Peyer's patch (tissue), 4 donors: ENCODE measurements at regions not wholly inside any gene's neighbourhood (a gene's known extent, or its start where the extent isn't known, plus 50 kb on each side); places are given as distances from the start of the nearest gene placed in this dataset.
"Not testable (repeated sequence)": the region's sequence is repeated elsewhere in the genome, so short reads cannot be mapped to it uniquely, and the experiment has no call there.

ENCODE experiments used
- DNase-seq, 3 donors: peaks; one replicate each; pipeline ENCODE4 v3.0.0-alpha.2; 2017 to 2019
- H3K27ac ChIP-seq, 4 donors: fragments of 200-600 bp; sonication (generic); one replicate each; pipeline ENCODE4 v1.5.1; 2016 to 2019
- H3K27me3 ChIP-seq, 2 donors: fragments of 200-600 bp; sonication (generic); one replicate each; pipeline ENCODE4 v1.5.1; 2019
- H3K36me3 ChIP-seq, 3 donors: fragments of 200-600 bp; sonication (generic); one replicate each; pipeline ENCODE4 v1.5.1; 2016 to 2019
- H3K4me1 ChIP-seq, 4 donors: fragments of 200-600 bp; sonication (generic); one replicate each; pipeline ENCODE4 v1.5.1; 2016 to 2019
- H3K4me3 ChIP-seq, 4 donors: fragments of 200-600 bp; sonication (generic); 1 replicate in 3 of 4; 2 replicates in 1 of 4; pipeline ENCODE4 v1.5.1; 2016 to 2019; ENCODE audit warnings: mild to moderate bottlenecking in 1 of 4
- H3K9me3 ChIP-seq, 4 donors: fragments of 200-600 bp; sonication (generic); one replicate each; pipeline ENCODE4 v1.5.1; 2016 to 2019; ENCODE audit warnings: mild to moderate bottlenecking in 1 of 4
- CTCF ChIP-seq, 6 experiments: fragments of 450-650 bp in 4 of 6; fragments of 200-600 bp in 2 of 6; sonication (generic) in 1 of 6; IDR thresholded peaks; one replicate each; pipeline ENCODE4 v1.5.1; 2017 to 2019; ENCODE audit warnings: antibody characterized with exemption in 6 of 6, mild to moderate bottlenecking in 3 of 6, moderate library complexity in 1 of 6
- POLR2A ChIP-seq, 2 donors: fragments of 450-650 bp; IDR thresholded peaks; one replicate each; pipeline ENCODE4 v1.5.1; 2017; ENCODE audit warnings: antibody characterized with exemption in 2 of 2, mild to moderate bottlenecking in 2 of 2, moderate library complexity in 2 of 2

GRCh38 chr3:103510760-103511159 lies 1075.9 kb downstream of the ZPLD1 start:
- TF ChIP-seq POLR2A (IDR thresholded peaks at IDR 0.05) (no peak), CTCF (IDR thresholded peaks at IDR 0.05) (no peak)
- no peaks in the 10 kb centered on the region for H3K36me3 ChIP-seq
- no peaks in the 10 kb centered on the region for H3K9me3 ChIP-seq
- no peak overlapping the region for H3K27ac ChIP-seq
- no peaks in the 10 kb centered on the region for H3K27me3 ChIP-seq
- H3K4me1 ChIP-seq: no peaks in the 10 kb centered on the region
- H3K4me3 ChIP-seq: no peak overlapping the region
- DNase-seq: no peak

GRCh38 chr3:103511891-103512290 lies 1077.1 kb downstream of the ZPLD1 start:
- H3K9me3 ChIP-seq: no peaks in the 10 kb centered on the region
- no peak overlapping the region for H3K4me3 ChIP-seq
- DNase-seq: no peak
- no peaks in the 10 kb centered on the region for H3K4me1 ChIP-seq
- H3K27me3 ChIP-seq: no peaks in the 10 kb centered on the region
- TF ChIP-seq CTCF (IDR thresholded peaks at IDR 0.05) (no peak), POLR2A (IDR thresholded peaks at IDR 0.05) (no peak)
- no peaks in the 10 kb centered on the region for H3K36me3 ChIP-seq
- no peak overlapping the region for H3K27ac ChIP-seq

- no peak for TF ChIP-seq CTCF (IDR thresholded peaks at IDR 0.05)
- no peak for TF ChIP-seq POLR2A (IDR thresholded peaks at IDR 0.05)
- Histone ChIP-seq H3K27ac (no peak overlapping the region), H3K9me3 (no peaks in the 10 kb centered on the region), H3K4me1 (no peaks in the 10 kb centered on the region), H3K27me3 (no peaks in the 10 kb centered on the region), H3K36me3 (no peaks in the 10 kb centered on the region), H3K4me3 (no peak overlapping the region)
- DNase-seq: no peak
These were observed 1077.8 kb downstream of the ZPLD1 start for GRCh38 chr3:103512595-103512994.

GRCh38 chr3:103513003-103513402 lies 1078.2 kb downstream of the ZPLD1 start:
- no peak for DNase-seq
- Histone ChIP-seq H3K36me3 (no peaks in the 10 kb centered on the region), H3K4me1 (no peaks in the 10 kb centered on the region), H3K27ac (no peak overlapping the region), H3K27me3 (no peaks in the 10 kb centered on the region), H3K9me3 (no peaks in the 10 kb centered on the region), H3K4me3 (no peak overlapping the region)
- TF ChIP-seq CTCF (IDR thresholded peaks at IDR 0.05) (no peak), POLR2A (IDR thresholded peaks at IDR 0.05) (no peak)

GRCh38 chr3:103515116-103515515 lies 1080.3 kb downstream of the ZPLD1 start:
- Histone ChIP-seq H3K9me3 (no peaks in the 10 kb centered on the region), H3K4me1 (no peaks in the 10 kb centered on the region), H3K4me3 (no peak overlapping the region), H3K36me3 (no peaks in the 10 kb centered on the region), H3K27ac (no peak overlapping the region), H3K27me3 (no peaks in the 10 kb centered on the region)
- no peak for DNase-seq
- TF ChIP-seq POLR2A (IDR thresholded peaks at IDR 0.05) (no peak), CTCF (IDR thresholded peaks at IDR 0.05) (no peak)

GRCh38 chr3:103516950-103517349 lies 1082.1 kb downstream of the ZPLD1 start:
- TF ChIP-seq POLR2A (IDR thresholded peaks at IDR 0.05) (no peak), CTCF (IDR thresholded peaks at IDR 0.05) (no peak)
- no peak overlapping the region for H3K4me3 ChIP-seq
- no peaks in the 10 kb centered on the region for H3K4me1 ChIP-seq
- no peaks in the 10 kb centered on the region for H3K9me3 ChIP-seq
- no peaks in the 10 kb centered on the region for H3K36me3 ChIP-seq
- H3K27me3 ChIP-seq: no peaks in the 10 kb centered on the region
- no peak overlapping the region for H3K27ac ChIP-seq
- DNase-seq: no peak

GRCh38 chr3:103531327-103531726 lies 1096.5 kb downstream of the ZPLD1 start:
- not testable (repeated sequence) for H3K27me3 ChIP-seq, DNase-seq, H3K36me3 ChIP-seq, H3K27ac ChIP-seq, H3K4me3 ChIP-seq, H3K4me1 ChIP-seq, H3K9me3 ChIP-seq
